BLaER1 (cell line): ENCODE measurements at regions not wholly inside any gene's neighbourhood (a gene's known extent, or its start where the extent isn't known, plus 50 kb on each side); places are given as distances from the start of the nearest gene placed in this dataset.

Experiments
- H3K27ac ChIP-seq: shearing (Covaris generic); formaldehyde crosslinking; 2 replicates; pipeline ENCODE4 v1.8.1; 2022
- H3K27me3 ChIP-seq: shearing (Covaris generic); formaldehyde crosslinking; 2 replicates; pipeline ENCODE4 v1.8.1; 2022
- H3K36me3 ChIP-seq: shearing (Covaris generic); formaldehyde crosslinking; 2 replicates; pipeline ENCODE4 v1.8.1; 2022
- H3K4me1 ChIP-seq: shearing (Covaris generic); formaldehyde crosslinking; 2 replicates; pipeline ENCODE4 v1.8.1; 2022
- H3K4me2 ChIP-seq: shearing (Covaris generic); formaldehyde crosslinking; 2 replicates; pipeline ENCODE4 v1.8.1; 2022
- H3K4me3 ChIP-seq: shearing (Covaris generic); formaldehyde crosslinking; 2 replicates; pipeline ENCODE4 v1.8.1; 2022
- H3K9ac ChIP-seq: shearing (Covaris generic); formaldehyde crosslinking; 2 replicates; pipeline ENCODE4 v1.8.1; 2022
- H3K9me3 ChIP-seq: shearing (Covaris generic); formaldehyde crosslinking; 2 replicates; pipeline ENCODE4 v1.8.1; 2022
- H4K20me1 ChIP-seq: shearing (Covaris generic); formaldehyde crosslinking; 2 replicates; pipeline ENCODE4 v1.8.1; 2022
- Cebpa-rat ChIP-seq: shearing (Covaris generic); IDR thresholded peaks from 2 replicates; pipeline ENCODE4 v1.8.1; 2022

DNA sequence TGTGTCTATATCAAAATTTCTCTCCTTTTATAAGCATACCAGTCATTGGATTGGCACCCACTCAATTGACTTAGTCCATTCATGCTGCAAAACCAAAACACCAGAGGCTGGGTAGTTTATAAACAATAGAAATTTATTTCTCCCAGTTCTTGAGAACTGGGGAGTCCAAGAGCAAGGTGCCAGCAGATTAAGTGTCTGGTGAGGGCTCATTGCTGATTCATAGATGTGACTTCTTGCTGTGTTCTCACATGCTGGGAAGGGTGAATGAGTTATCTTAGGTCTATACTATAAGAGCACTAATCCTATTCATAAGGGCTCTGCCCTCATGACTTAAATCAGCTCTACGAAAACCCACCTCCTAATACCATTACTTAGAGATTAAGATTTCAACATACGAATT, 501.4 kb downstream of the EPM2A start:
- Histone ChIP-seq H3K36me3 (no peaks in the 10 kb centered on the region), H3K4me3 (no peak overlapping the region), H3K4me1 (no peaks in the 10 kb centered on the region), H3K27ac (no peak overlapping the region), H3K27me3 (no peaks in the 10 kb centered on the region), H3K9me3 (0 out of 2 replicates have a peak, but pooled peaks cover 4% of the 10 kb centered on the region), H3K9ac (no peak overlapping the region), H4K20me1 (no peaks in the 10 kb centered on the region), H3K4me2 (no peak overlapping the region)
- no peak for TF ChIP-seq Cebpa-rat

DNA sequence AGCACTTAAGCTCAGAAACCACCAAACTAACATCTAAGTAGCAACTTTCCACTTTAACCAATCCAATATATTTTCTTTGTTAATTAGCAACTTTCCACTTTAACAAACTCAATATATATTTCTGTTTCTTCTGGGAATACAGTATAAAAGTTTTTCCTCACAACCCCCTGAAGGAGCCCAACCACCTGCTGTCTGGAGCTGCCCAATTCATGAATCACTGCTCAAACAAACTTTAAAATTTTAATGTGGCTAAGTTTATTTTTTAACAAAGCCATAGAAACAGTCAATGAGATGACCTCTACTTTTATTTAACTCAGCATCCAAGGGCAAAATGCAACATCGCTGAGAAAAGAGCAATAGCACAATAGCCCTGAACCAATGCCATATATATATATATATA, 500.1 kb downstream of the EPM2A start:
- H3K4me1 ChIP-seq: no peaks in the 10 kb centered on the region
- TF ChIP-seq Cebpa-rat: no peak
- H3K36me3 ChIP-seq: no peaks in the 10 kb centered on the region
- H3K27ac ChIP-seq: no peak overlapping the region
- no peak overlapping the region for H3K4me2 ChIP-seq
- H3K9ac ChIP-seq: no peak overlapping the region
- H4K20me1 ChIP-seq: no peaks in the 10 kb centered on the region
- 0 out of 2 replicates have a peak, but pooled peaks cover 4% of the 10 kb centered on the region for H3K9me3 ChIP-seq
- H3K4me3 ChIP-seq: no peak overlapping the region
- H3K27me3 ChIP-seq: no peaks in the 10 kb centered on the region

DNA sequence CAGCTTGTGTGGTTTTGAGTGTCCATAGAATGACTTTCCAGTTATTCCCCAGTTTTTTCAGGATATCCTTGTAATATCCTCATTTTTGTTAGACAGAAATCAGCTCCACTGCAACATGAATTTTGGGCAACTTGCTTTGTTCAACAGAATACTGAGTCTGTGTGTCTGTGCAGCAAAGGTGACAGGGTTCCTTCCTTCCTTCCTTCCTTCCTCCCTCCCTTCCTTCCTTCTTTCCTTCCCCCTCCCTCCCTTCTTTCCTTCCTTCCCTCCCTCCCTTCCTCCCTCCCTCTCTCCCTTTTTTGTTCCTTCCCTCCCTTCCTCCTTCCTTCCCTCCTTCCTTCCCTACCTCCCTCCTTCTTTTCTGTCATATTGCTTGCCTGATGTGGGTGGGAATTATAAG, 496.5 kb downstream of the EPM2A start:
- Histone ChIP-seq H3K4me1 (no peaks in the 10 kb centered on the region), H3K9me3 (no peaks in the 10 kb centered on the region)
- TF ChIP-seq Cebpa-rat: no peak

DNA sequence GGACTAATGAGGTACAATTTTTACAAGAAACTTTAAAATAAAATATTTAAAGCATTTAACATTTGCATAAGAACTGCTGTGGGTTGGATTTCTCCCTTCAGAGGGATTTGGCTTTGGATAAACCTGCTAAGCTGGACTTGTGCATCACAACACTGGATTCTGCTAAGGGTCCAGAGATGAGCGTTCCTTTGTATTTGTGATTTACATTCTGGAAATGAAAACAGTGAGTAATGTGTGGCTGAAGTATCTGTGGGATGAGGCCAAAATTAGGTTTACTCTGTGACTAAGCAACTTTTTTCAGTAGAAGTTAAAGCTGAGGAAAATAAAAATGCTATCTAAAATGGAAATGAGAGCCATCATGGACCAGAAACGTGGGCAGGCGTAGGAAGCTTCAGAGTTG, 494.3 kb downstream of the EPM2A start:
- Histone ChIP-seq H3K4me1 (no peaks in the 10 kb centered on the region), H3K4me2 (no peak overlapping the region), H4K20me1 (no peaks in the 10 kb centered on the region), H3K36me3 (no peaks in the 10 kb centered on the region), H3K27ac (no peak overlapping the region), H3K9me3 (no peaks in the 10 kb centered on the region), H3K9ac (no peak overlapping the region), H3K27me3 (no peaks in the 10 kb centered on the region), H3K4me3 (no peak overlapping the region)
- no peak for TF ChIP-seq Cebpa-rat

More for the DNA sequence above, 496.5 kb downstream of the EPM2A start:
- no peak overlapping the region for H3K9ac ChIP-seq
- H4K20me1 ChIP-seq: no peaks in the 10 kb centered on the region
- H3K27ac ChIP-seq: no peak overlapping the region
- no peak overlapping the region for H3K4me3 ChIP-seq
- no peaks in the 10 kb centered on the region for H3K36me3 ChIP-seq
- H3K27me3 ChIP-seq: no peaks in the 10 kb centered on the region
- no peak overlapping the region for H3K4me2 ChIP-seq

DNA sequence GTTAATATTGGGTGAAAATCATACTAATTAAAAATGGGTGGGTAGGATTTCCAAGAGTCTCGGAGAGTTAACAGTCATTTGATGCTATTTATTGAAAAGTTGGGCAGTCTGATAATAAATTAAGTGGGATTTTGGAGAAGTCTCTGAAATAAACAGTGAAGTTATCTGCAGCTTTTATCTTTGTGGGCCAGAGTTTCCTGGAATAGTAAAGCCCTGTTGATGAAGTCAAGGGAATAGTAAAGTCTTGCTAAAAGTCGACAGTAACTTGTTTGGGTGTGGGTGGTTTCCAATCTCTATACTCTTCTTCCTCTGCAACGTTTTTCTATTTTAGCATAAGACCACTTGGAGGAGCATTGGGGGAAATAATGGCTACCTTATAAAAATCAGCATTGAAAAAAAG, 493.6 kb downstream of the EPM2A start:
- TF ChIP-seq Cebpa-rat: no peak
- no peak overlapping the region for H3K9ac ChIP-seq
- no peaks in the 10 kb centered on the region for H4K20me1 ChIP-seq
- no peaks in the 10 kb centered on the region for H3K9me3 ChIP-seq
- H3K36me3 ChIP-seq: no peaks in the 10 kb centered on the region
- H3K27ac ChIP-seq: no peak overlapping the region
- H3K4me2 ChIP-seq: no peak overlapping the region
- no peaks in the 10 kb centered on the region for H3K27me3 ChIP-seq
- H3K4me1 ChIP-seq: no peaks in the 10 kb centered on the region
- H3K4me3 ChIP-seq: no peak overlapping the region

DNA sequence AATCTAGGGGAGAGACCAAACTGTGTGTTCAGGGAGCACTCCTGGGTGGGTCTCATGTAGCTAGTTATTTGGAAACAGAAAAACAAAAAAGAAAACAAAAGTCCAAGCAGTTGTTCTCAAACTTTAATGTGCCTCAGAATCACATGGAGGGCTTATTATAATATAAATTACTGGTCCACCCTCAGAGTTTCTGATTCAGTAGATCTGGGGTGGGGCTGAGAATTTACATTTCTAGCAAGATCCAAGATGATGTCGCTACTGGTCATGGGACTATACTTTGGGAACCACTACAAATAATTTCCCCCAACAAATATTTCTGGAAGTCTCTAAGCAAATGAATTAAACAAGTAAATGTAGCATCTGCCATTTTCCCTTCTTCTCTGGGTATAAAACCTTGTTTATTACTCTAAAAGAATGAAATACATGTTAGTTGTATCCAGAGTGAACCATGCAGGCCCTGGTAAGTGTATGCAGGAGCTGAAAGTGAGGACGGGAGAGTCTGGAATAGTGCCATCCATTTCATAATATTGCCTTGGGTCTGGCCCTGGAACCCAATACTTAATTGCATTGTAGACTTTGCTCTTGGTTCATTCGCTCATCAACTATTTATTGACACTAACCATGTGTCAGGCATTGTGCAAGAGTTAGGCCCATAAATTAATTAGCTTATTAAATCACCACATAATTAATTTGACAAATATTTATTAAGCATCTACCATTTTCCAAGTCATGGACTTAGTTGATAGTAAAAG, 490.8 kb downstream of the EPM2A start:
- Histone ChIP-seq H3K9ac (no peak overlapping the region), H3K4me3 (no peak overlapping the region), H4K20me1 (no peaks in the 10 kb centered on the region), H3K27ac (no peak overlapping the region), H3K9me3 (no peaks in the 10 kb centered on the region), H3K4me1 (no peaks in the 10 kb centered on the region), H3K4me2 (no peak overlapping the region), H3K27me3 (no peaks in the 10 kb centered on the region), H3K36me3 (no peaks in the 10 kb centered on the region)
- no peak for TF ChIP-seq Cebpa-rat

DNA sequence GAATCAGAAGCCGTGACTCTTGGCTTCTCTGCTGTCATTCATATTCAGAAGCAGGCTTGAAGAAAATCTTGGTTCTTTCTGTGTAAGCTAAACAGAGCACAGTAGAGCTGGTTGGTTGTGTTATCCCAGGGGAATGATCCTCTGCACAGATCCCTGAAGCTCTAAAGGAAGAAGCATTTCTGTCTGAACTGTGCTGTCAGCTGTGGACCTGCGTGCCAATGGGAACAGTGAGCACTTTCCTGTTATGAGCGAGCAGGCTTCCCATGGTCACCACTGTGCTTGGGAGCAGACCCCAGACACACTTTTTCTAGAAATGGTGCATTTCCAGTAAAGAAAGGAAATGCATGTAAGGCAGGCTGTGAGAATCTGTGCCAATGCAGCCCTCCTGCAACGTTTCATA, 490.2 kb downstream of the EPM2A start:
- Histone ChIP-seq H3K27me3 (no peaks in the 10 kb centered on the region), H3K27ac (no peak overlapping the region), H4K20me1 (no peaks in the 10 kb centered on the region), H3K4me1 (no peaks in the 10 kb centered on the region), H3K9ac (no peak overlapping the region), H3K4me3 (no peak overlapping the region), H3K9me3 (no peaks in the 10 kb centered on the region), H3K36me3 (no peaks in the 10 kb centered on the region), H3K4me2 (no peak overlapping the region)
- TF ChIP-seq Cebpa-rat: no peak

DNA sequence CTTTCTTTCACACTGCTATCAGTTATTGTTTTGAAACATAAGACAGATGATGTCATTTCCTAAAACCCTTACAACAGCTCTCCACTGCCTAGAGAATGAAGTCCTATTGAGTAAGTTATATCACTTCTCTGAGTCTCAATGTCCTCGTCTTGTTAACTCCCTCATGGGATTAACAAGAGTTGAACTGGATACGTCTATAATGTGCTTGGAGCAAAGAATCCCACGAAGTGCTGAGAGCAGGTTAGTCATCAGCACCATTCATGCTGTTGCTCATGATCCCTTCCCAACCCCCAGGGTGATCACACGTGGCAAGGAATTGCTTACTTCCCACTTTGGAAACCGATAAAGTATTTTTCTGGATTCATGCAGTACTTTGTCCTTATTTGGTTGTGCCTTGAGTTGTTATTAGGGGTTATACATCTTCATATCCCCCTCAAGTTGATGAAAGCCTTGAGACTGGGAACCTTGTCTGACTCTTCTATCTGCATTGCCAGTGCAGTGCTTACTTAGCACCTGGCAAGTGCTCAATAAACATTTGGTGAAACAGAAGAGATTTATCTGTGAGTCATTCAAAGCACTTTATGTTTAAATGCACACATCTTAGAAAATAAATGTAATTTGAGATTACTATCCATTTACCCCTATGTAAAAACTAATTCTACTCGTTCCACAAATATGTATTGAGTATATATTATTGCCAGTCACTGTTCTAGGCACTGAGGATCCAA, 487.5 kb downstream of the EPM2A start:
- no peaks in the 10 kb centered on the region for H3K27me3 ChIP-seq
- no peaks in the 10 kb centered on the region for H3K4me1 ChIP-seq
- no peaks in the 10 kb centered on the region for H3K9me3 ChIP-seq
- H4K20me1 ChIP-seq: no peaks in the 10 kb centered on the region
- no peak overlapping the region for H3K27ac ChIP-seq
- no peak overlapping the region for H3K4me3 ChIP-seq
- no peaks in the 10 kb centered on the region for H3K36me3 ChIP-seq
- no peak overlapping the region for H3K9ac ChIP-seq
- no peak overlapping the region for H3K4me2 ChIP-seq
- TF ChIP-seq Cebpa-rat: no peak

DNA sequence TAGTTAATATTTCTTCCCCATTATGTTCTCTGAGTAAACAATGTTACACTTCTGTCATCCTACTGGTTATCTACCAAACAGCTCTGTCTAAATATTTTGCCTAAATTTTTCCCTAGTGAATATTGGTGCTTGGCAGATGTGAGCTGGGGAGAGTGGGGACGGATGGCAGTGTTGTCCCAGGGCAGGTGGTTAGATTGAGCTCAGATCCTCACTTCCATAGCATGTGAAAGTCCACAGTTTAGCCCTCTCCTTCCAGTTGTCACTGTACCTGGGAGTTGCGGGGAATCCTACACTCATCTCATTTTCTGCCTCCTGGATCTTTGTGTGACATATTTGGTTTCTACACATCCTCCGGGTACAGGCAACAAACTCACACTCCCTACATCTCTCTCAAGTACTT, 484.9 kb downstream of the EPM2A start:
- H3K9me3 ChIP-seq: peaks cover 5% of the 10 kb centered on the region; the same call in 1 of the 2 replicates
- no peaks in the 10 kb centered on the region for H3K27me3 ChIP-seq
- no peak overlapping the region for H3K9ac ChIP-seq
- H3K4me3 ChIP-seq: no peak overlapping the region
- no peaks in the 10 kb centered on the region for H3K36me3 ChIP-seq
- no peak overlapping the region for H3K4me2 ChIP-seq
- no peak overlapping the region for H3K27ac ChIP-seq
- no peak for TF ChIP-seq Cebpa-rat
- H3K4me1 ChIP-seq: no peaks in the 10 kb centered on the region
- H4K20me1 ChIP-seq: no peaks in the 10 kb centered on the region

DNA sequence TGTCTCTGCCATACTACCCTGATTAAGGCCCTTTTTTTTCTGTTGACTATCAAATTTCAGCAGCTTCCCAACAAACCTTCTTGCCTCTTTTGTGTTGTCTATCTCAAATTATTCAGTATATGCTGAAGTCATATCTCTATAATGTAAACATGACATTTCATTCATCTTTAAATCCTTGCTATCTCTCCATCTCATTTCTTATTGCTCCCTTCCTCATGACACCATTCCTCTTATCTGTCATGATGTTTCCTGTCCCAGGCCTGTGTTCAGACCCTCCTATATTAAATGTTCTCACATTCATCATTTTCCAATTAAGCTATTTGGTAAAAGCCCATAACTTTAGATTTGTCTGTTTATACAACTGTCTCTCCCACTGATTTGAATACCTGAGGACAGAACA, 482.6 kb downstream of the EPM2A start:
- Histone ChIP-seq H3K4me1 (no peaks in the 10 kb centered on the region), H3K9ac (no peak overlapping the region), H3K9me3 (peaks cover 8% of the 10 kb centered on the region; the same call in 1 of the 2 replicates), H3K4me3 (no peak overlapping the region), H3K4me2 (no peak overlapping the region), H4K20me1 (no peaks in the 10 kb centered on the region), H3K36me3 (no peaks in the 10 kb centered on the region), H3K27me3 (no peaks in the 10 kb centered on the region), H3K27ac (no peak overlapping the region)
- TF ChIP-seq Cebpa-rat: no peak
